NOMO-1 treated with dmso at 0.1 percent for 144 hours (cell line): ENCODE measurements at regions not wholly inside any gene's neighbourhood (a gene's known extent, or its start where the extent isn't known, plus 50 kb on each side); places are given as distances from the start of the nearest gene placed in this dataset.

ENCODE experiments used
- DNase-seq: peaks from one replicate; lab custom pipeline; 2025; ENCODE audit not compliant: unreplicated experiment; lab: John Stamatoyannopoulos, UW

DNA sequence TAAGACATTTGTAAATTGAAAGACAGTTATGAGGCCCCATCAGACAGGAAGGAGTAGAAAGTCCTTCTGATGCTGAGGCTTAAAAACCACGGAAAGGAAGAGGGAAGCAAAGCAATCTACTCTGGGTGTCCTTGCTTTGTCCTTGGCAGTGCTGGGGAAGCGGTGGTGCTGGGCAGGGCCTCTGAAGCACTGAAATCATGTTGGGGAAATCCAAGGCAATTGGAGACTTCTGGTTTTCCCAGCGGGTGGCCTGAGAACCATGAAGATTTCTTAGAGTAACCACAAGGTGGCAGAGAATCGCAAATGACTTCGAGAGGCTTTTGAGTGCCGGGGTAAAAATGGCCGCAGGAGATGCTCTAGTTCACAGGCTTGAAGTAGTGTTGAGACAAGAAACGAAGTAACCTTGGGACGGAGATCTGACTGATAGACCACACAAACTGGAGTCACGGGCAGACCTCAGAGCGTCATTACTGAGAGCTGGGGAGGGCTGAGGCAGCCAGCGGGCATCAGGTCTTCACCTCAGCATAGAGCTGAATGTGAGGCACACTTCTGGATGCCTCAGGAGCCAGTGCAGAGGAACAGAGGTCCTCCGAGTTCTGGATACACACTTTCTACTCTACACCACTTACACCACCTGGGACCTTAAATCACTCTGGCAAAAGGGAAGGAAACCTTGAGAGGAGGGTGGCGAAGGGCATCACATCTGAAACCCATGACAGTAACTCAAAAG is 130.7 kb upstream of the GPRIN3 start:
- DNase-seq: peak; percentile 38

DNA sequence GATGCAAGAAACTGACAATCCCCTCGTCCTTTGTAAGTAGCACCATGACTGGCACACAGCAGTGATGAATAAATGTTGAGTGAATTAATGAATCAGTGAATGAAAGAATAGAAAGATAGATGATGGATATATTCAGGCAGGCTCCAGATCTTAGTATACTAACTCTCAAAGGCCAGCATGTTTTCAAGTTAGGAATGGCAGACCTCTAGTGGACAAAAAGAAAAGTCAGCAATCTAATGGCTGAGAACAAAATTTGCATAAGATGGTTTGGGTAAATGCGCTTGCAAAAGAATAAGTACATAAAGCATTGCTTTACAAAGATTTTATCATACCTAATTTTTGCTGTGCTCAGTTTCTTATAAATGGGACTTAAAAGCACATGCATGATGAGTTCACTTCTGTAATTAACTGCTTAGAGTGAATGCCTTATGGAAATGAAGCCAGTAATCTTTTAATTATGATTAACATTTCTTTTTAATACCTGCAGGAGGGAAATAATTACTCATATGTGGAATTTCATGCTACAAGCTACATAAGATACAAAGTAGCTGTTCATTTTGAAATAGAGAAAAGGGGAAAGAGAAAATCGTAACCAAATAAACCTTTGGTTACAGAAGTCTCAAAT is 126.9 kb upstream of the GPRIN3 start:
- peak; percentile 42 for DNase-seq

DNA sequence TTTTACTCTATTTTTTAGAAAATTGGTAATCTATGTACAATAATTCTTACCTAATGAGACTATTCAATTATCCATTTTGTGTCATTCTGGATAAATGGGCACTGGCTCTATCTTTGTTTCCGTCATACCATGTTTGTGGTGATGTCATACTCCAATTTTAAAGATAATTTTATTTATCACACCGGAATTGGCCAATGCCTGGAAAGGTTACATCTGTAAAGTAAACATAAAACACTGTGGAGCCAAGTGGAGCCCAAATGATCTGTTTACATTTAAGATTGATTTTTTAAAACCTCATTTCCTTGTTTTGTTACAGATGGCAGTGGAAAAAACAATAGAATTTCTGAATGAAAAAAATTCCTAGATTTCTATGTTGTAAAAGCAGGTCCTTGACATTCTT is 120.2 kb upstream of the GPRIN3 start:
- no peak for DNase-seq

DNA sequence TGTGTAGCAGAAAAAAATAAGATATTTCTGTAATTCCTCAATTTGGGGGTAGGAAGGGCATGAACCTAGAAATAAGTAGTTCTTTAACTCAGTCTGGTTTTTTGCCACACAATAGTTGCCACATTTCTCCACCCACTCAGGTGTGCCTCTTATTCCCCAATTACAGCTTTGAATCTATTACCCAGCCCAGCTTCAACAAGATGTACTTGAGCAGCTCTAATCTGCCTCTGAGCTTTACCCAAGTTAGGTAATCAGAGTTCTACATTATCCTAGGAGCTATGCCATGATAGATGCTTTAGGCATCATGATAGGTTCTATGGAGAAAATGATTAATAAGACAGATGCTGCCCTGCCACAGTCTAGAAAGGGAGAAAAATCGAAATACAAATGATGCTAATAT is 117.4 kb upstream of the GPRIN3 start:
- DNase-seq: no peak

DNA sequence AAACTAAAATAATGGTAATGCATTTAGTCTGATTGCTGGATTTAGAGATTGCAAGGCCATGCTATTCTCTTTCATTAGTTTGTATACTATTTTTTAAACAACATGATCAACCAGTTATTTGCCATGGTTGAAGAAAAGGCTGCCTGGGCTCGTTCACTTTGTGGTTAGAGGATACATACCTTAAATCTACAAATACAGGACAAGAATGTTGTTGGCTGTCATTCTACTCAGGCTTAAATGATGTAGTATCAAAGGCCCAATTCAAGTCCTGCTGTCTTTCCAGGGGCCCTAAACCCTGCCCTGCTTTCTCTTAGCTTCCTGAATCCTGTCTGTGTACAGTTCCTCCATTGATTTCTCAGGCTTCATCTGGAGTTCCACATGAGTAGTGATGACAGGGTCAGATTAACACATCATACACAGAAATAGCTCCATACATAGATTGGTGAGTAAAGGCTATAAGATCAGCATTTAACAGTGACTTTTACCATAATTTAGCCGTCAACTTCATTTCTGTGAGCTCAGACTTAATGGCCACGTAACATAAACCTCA is 114.9 kb upstream of the GPRIN3 start:
- no peak for DNase-seq

DNA sequence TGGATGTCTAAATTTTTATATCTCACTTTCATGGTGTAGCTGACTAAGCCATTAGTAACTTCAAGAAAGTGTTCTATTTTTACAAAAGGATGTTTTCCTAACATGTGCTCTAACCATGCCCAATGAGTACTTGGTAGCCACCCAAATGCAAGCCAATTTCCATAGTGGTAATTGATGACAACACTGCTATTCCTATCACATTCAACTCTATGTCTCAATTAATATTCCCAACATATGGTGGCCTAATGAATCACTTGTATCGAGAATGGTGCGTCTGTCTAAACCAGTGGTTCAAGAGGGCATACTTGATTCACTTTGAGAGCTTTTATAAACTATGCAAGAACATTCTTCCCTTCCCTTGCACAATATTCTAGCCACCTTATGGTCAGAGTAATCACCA is 112.9 kb upstream of the GPRIN3 start:
- no peak for DNase-seq

DNA sequence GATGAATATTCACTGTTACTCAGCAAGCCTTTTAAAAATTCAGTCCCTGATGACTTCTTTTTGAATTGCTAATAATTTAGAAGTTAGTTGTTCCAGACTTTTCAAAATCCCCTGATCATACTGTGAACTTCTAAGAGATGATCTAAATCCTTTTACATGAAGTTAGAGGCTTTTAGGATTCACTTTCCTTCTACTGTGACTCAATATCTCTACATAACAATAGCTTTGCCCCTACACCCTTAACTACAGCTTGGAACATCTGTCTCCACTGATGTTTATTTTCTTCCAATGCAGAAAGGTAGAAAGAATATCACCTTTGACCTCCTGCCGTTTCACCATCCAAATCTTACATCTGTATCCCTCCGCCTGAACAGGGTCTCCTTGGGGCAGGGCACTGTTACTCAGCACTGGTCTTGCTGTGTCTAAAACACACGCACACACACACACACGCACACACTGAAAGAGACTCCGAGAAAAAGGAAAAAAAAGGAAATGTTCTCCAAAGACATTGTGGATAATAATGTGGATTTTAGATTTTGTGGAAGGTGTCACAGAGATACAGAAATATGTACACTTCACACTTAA is 111.6 kb upstream of the GPRIN3 start:
- DNase-seq: no peak

DNA sequence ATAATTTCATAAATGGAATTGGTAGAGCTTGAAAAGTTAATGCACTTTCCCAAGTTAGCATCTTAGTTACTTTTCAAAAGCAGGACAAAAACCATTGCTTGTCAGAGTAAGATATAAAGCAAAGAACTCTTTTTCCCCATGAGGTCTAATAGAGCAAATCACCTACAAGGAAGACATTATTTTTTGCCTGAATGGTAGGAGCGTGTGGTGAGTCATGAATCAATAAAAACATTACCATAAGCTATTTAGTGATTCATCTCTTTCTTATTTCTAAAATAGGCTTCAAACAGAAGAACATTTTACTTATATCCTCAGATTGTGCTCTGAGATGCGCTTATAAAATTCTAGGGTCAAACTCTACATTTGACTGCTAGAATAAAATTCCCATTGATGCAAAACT is 109.4 kb upstream of the GPRIN3 start:
- no peak for DNase-seq

DNA sequence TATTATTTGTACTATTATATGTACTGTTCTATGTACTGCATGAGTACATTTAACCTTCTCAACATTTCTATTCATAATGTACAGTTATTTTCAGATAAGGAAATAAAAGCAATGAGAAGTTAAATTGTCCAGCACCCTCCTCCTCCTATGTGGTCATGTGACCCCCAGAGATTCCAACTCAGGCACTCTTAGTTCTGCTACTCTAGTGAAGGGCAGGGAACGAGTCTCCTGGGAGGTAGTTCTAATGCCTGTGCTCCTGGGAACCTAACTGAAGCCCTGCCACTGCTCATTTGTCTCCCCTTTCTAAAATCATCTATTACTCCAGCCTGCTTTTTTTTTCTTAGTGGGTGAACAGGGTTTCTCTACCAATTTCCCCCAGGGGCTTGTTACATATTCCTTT is 105.9 kb upstream of the GPRIN3 start:
- DNase-seq: no peak

DNA sequence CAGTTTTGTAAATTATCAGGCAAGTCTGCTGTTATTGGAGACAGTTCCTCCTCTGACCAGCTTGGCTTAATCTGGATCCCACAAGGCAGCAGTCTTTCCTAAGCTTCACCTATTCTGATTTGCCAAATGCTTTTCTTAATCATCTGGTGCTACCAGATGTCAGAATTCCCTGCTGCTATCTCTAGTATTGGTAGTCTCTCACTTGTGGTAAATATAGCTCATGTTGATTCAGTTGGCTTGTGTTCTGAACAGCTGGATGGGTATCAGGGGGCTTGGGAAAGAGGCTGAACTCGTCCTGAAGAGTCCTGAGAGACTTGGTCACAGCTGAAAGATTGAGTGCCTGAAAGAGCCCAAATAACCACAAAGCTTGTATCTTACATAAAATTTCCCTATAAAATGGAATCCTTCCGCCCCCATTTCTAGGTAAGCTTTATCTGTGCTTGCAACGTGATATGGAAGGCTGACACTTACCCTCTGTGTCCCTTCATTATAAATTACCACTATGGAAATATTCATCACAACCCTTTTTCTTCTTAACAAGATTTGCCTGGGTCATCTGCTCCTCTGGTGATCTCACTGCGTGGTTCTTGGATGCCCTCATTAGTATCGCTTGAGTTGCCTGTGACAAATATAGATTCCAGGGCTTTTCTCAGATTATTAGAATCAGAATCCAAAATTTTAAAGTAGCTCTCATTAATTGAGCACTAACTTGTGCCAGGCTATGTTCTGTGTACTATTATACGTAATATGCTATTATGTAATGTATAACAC is 104.1 kb upstream of the GPRIN3 start:
- no peak for DNase-seq

DNA sequence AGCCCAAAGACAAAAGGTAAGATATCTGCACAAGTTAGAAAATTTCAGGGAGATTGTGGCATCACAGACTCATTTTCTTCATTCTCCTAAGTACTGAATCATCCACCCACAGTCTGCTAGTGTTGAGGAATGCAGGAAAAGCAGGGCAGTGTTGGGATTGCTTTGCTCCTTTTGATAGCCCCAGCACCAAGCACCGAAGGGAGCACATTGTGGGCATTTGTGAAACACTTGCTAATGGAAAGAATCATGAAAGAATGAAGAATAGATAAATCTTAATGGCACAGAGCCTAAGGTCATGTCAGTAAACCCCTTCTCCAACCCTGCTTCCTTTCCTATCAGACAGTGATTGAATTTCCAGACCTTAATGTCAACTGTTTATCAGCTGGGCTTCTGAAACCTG is 103.1 kb upstream of the GPRIN3 start:
- no peak for DNase-seq

DNA sequence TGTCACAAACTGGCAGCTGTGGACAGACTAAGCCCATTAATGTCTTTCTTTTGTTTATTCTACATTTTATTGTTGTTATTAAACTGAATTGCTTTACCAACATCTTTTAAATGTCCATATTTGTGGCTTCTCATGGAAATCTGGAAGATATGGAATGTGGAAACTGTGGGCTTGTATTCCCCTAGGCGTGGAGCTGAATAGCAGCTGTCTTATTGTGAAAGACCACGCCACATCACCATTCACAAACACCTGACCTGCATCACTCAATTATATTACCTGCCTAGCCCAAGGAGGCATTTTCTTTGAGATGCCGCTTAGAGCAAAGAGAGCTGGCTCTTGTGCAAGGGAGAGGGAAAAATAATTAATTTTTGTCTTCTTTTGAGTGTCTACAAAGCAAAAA is 96.9 kb upstream of the GPRIN3 start:
- DNase-seq: no peak

DNA sequence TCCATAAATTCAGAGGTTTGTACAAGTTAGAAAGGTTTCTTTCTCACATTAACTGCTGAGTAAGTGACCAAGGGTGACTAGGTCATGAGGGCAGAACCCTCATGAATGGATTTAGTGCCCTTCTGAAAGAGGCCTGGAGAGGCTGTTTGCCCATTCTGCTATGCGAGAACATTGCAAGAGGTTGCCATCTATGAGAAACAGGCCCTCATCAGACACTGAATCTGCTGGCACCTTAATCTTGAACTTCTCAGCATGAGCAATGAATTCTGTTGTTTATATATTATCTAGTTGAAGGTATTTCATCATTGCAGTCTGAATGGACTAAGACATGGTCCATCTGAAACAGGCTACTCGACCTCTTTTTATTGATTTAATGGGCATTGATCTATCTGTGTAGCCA is 96.2 kb upstream of the GPRIN3 start:
- no peak for DNase-seq

DNA sequence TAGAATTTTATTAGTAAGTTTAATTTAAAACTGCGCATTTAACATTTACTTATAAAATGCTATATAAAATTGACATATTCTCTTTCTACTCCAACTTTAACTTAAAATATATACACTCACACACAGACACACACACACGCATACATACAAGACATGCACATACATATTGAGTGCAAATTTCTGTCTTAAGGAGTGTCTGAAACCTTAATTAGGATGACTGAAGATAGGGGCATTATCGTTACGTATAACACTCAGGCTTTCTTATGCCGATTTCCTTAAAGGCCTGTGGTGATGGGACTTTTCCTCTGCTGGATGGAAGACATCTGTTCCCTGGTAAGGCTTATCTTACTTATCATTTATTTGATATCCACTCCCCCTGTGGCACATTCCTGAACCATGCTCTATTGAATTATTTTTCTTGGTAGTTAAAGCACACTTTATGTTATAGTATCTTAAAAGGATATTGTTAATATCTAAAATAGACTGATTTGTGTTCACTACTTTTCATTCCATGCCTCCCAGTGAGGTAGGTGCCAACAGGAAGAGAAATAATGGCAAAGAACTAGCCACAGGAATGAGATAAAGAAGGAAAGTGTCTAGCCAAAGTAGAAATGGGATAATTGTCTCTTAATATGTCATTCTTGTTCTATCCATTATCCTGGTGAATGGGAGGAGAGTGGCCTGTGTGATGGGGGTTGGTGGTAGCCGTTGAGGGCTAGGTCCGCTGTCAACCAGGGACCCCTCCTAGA is 92.9 kb upstream of the GPRIN3 start:
- no peak for DNase-seq

DNA sequence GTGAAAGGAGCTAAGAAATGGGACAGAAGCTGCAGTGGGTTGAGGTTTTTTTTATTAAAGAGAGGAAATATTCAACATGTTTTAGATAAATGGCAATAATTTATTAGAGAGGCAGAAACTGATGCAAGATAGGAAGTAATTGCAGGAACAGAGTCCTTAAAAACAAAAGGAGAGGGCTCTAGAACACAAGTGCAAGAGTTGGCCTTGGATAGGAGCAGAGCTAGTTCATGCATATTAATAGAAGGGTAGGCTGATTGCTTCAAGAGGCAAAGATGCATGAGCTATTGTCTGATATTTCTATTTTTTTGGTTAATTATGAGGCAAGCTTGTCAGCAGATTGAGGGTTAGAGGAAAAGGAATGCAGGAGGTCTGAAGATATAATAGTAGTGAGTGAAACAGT is 91.0 kb upstream of the GPRIN3 start:
- DNase-seq: no peak

DNA sequence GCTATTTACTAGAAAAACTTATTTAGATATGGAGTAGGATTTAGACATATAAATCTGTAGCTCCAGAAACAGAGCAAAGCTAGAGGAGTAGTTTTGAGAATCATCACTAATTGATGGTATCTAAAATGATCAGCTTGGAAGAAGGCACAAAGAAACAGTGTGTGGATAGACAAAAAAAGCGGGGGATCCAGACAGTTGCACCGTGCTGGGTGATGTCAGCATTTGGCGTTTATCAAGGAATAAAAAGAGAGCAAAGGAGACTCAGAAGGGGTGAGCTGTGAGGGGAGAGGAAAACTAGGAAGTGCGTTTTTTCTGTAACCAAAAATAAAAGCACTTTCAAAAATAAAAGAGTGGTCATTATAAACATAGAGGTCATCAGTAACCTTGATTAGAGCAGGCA is 90.5 kb upstream of the GPRIN3 start:
- DNase-seq: no peak

DNA sequence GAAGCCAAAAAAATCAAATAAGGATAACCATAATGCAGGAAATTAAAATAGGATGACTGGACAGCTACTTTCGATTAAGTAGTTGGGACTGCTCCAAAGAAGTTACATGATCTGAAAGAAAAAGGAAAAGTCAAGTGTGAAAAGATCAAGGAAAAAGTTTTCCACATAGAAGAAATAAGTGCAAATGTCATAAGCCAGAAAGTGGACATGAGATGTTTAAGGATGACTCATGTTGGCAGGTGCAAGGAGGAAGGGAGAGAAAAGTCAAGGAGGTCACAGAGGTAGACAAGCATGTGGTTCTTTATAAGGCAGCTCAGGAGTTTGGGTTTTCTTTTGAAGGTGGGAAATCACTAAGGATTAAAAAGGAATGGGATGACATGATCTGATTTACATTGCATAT is 89.8 kb upstream of the GPRIN3 start:
- DNase-seq: no peak

DNA sequence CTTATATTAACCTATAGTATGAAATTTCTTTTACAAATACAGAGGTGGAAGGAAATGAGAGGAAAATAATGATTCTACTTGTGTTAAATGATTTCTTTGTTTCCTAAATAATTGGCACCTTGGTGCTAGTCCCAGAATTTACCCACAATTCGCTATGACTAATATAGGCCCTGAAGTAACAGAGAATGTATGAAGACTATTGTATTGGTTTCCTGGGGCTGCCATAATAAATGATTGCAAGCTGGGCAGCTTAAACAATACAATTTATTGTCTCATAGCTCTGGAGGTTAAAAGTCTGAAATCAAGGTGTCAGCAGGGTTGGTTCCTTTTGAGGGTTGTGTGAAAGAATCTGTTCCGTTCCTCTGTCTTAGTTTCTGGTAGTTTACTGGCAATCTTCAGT is 74.8 kb upstream of the GPRIN3 start:
- DNase-seq: no peak

DNA sequence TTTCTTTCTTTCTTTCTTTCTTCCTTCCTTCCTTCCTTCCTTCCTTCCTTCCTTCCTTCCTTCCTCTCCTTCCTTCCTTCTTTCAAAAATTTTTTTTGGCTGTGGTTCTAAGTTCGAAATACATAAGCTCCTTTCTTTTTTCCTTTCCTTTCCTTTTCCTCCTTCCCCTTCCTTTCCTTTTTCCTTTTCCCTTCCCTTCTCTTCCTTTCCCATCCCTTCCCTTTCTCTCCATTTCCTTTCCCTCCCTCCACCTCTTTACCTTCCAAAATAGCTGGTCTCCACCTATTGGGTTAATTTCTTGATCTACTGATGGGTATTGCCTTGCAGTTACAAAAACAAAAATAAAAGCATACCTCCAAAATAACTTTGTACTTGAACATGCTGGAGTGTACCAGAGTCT is 73.4 kb upstream of the GPRIN3 start:
- no peak for DNase-seq

DNA sequence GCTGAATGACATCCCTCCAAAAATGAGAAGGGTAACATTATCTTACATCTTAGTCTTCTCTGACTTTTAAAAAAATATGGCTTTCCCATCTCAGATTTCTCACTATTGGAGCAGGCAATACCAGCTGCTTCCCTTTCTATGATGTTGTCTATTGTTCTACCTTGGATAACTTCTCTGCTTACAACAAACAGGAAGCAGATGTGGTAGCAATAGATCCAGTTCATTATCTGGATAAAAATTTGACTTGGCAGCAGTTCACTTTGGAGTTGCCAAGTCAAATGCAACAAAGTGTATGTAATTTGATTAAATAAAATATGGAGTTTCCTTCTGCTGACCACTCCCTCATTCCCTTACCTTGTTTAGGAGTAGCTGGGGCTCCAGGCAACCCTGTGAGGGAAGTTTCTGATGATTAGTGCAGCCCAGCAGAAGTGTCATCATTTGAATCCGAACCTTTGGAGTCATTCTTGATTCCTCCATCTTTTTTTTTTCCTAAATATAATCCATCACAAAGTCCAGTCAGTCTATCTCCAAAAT is 72.0 kb upstream of the GPRIN3 start:
- no peak for DNase-seq

DNA sequence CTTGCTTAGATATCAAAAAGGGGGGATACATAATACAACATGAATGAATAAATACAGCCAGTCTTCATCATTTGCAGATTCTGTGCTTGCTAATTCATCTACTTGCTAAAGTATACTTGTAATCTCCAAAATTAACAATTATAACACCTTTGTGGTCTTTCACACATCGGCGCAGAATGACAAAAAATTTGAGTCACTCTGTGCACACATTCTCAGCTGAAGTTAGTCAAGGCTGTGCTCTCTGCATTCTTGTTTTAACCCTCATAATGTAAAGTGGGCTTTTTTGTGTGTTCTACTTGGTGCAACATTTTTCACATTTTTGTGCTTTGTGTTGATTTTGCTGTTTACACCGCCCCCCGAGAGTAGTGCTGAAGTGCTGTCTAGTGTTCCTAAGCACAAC is 65.8 kb upstream of the GPRIN3 start:
- no peak for DNase-seq
